Skin of body (tissue), 1 donor: ENCODE measurements at regions not wholly inside any gene's neighbourhood (a gene's known extent, or its start where the extent isn't known, plus 50 kb on each side); places are given as distances from the start of the nearest gene placed in this dataset.

Source experiments
- DNase-seq: peaks from one replicate; lab custom pipeline; 2025; lab: John Stamatoyannopoulos, UW

GRCh38 chr3:22569570-22569969 lies 633.6 kb upstream of the UBE2E2 start:
- no peak for DNase-seq

GRCh38 chr3:22581007-22581406 lies 622.1 kb upstream of the UBE2E2 start:
- DNase-seq = no peak

GRCh38 chr3:22582266-22582665 lies 620.9 kb upstream of the UBE2E2 start:
- no peak for DNase-seq

GRCh38 chr3:22585504-22585903 lies 617.6 kb upstream of the UBE2E2 start:
- DNase-seq = no peak

GRCh38 chr3:22585911-22586310 lies 617.2 kb upstream of the UBE2E2 start:
- DNase-seq = no peak

GRCh38 chr3:22587446-22587845 lies 615.7 kb upstream of the UBE2E2 start:
- DNase-seq = no peak

GRCh38 chr3:22593638-22594037 lies 609.5 kb upstream of the UBE2E2 start:
- DNase-seq = no peak

- no peak for DNase-seq
Observed at GRCh38 chr3:22594990-22595389, 608.1 kb upstream of the UBE2E2 start.

GRCh38 chr3:22606461-22606860 lies 596.7 kb upstream of the UBE2E2 start:
- peak; percentile 17 for DNase-seq

GRCh38 chr3:22606938-22607337 lies 596.2 kb upstream of the UBE2E2 start:
- DNase-seq = peak; percentile 1

GRCh38 chr3:22608093-22608492 lies 595.0 kb upstream of the UBE2E2 start:
- DNase-seq = no peak

- DNase-seq = no peak
Observed at GRCh38 chr3:22608721-22609120, 594.4 kb upstream of the UBE2E2 start.

GRCh38 chr3:22609139-22609538 lies 594.0 kb upstream of the UBE2E2 start:
- DNase-seq = no peak

- no peak for DNase-seq
Observed at GRCh38 chr3:22612927-22613326, 590.2 kb upstream of the UBE2E2 start.

- DNase-seq = no peak
Observed at GRCh38 chr3:22615790-22616189, 587.3 kb upstream of the UBE2E2 start.

- no peak for DNase-seq
Observed at GRCh38 chr3:22617372-22617771, 585.8 kb upstream of the UBE2E2 start.

GRCh38 chr3:22620498-22620897 lies 582.6 kb upstream of the UBE2E2 start:
- DNase-seq = no peak

GRCh38 chr3:22621205-22621809 lies 581.8 kb upstream of the UBE2E2 start:
- no peak for DNase-seq

GRCh38 chr3:22627993-22628499 lies 575.1 kb upstream of the UBE2E2 start:
- DNase-seq = no peak

- no peak for DNase-seq
Observed at GRCh38 chr3:22632536-22632935, 570.6 kb upstream of the UBE2E2 start.

GRCh38 chr3:22634433-22634832 lies 568.7 kb upstream of the UBE2E2 start:
- DNase-seq = no peak

- peak; percentile 81 for DNase-seq
Observed at GRCh38 chr3:22659651-22660475, 543.3 kb upstream of the UBE2E2 start.

- DNase-seq = peak; percentile 49
Observed at GRCh38 chr3:22660606-22661005, 542.5 kb upstream of the UBE2E2 start.
